ENCODE measurements at regions not wholly inside any gene's neighbourhood (a gene's known extent, or its start where the extent isn't known, plus 50 kb on each side); places are given as distances from the start of the nearest gene placed in this dataset.

- no peak overlapping the region for H3K4me3 ChIP-seq (replicated peaks in 1 of 3; ENCODE audit: low read depth in 2 of 3, low read length in 3 of 3)
- intact Hi-C loops (cut with micrococcal nuclease) = no loop called here
- H3K27ac ChIP-seq (ENCODE audit: low read depth in 1 of 2, low read length in 2 of 2) = no peak overlapping the region
- H3K79me2 ChIP-seq (ENCODE audit: insufficient read depth, low read length) = no peaks in the 10 kb centered on the region
- H2AFZ ChIP-seq (ENCODE audit: insufficient read depth, low read depth, low read length, poor library complexity, severe bottlenecking) = no peak overlapping the region
- no peaks in the 10 kb centered on the region for H3K4me1 ChIP-seq (ENCODE audit: control insufficient read depth in 1 of 2, insufficient read depth in 2 of 2, low read length in 2 of 2)
- H3K4me2 ChIP-seq (replicated peaks; ENCODE audit: extremely low read depth, low read length, poor library complexity, severe bottlenecking) = no peak overlapping the region
- DNase-seq = no peak
- TF ChIP-seq CTCF (IDR thresholded peaks at IDR 0.05) = no peak
- Mint-ChIP-seq H3K4me1 (no peaks in the 10 kb centered on the region), H3K9me3 (peaks cover 0 to 9% (median 0%) of the 10 kb centered on the region in 7 donors), H3K36me3 (peaks cover 4 to 10% of the 10 kb centered on the region in 2 donors), H3K27ac (peak overlapping the region in 1 of 7 donors; percentile 42), H3K4me3 (no peak overlapping the region), H3K27me3 (ENCODE audit: low read depth in 3 of 3) (no peaks in the 10 kb centered on the region)
- H3K9ac ChIP-seq (ENCODE audit: insufficient read depth, low read length, poor library complexity, severe bottlenecking) = no peak overlapping the region
- no CpG with 5 or more reads among the region's 8 CpGs for WGBS (ENCODE audit: insufficient coverage)
- no peaks in the 10 kb centered on the region for H4K20me1 ChIP-seq (ENCODE audit: insufficient read depth, low read length)
- no peaks in the 10 kb centered on the region for H3K36me3 ChIP-seq (replicated peaks in 1 of 2; ENCODE audit: control insufficient read depth in 1 of 2, insufficient read depth in 2 of 2, low read length in 2 of 2)
- H3K9me3 ChIP-seq (replicated peaks in 1 of 2; ENCODE audit: control insufficient read depth in 1 of 2, insufficient read depth in 1 of 2, low read length in 2 of 2) = no peaks in the 10 kb centered on the region
- no peaks in the 10 kb centered on the region for H3K27me3 ChIP-seq (ENCODE audit: control insufficient read depth in 2 of 2, insufficient read depth in 2 of 2, low read length in 2 of 2)
Observed at GRCh38 chr16:72301523-72302236, 129.7 kb upstream of the PMFBP1 start.

- no peak for DNase-seq
- Histone ChIP-seq H4K20me1 (ENCODE audit: insufficient read depth, low read length) (no peaks in the 10 kb centered on the region), H2AFZ (ENCODE audit: insufficient read depth, low read depth, low read length, poor library complexity, severe bottlenecking) (no peak overlapping the region), H3K27ac (ENCODE audit: low read depth in 1 of 2, low read length in 2 of 2) (no peak overlapping the region), H3K9me3 (replicated peaks in 1 of 2; ENCODE audit: control insufficient read depth in 1 of 2, insufficient read depth in 1 of 2, low read length in 2 of 2) (no peaks in the 10 kb centered on the region), H3K36me3 (replicated peaks in 1 of 2; ENCODE audit: control insufficient read depth in 1 of 2, insufficient read depth in 2 of 2, low read length in 2 of 2) (no peaks in the 10 kb centered on the region), H3K4me1 (ENCODE audit: control insufficient read depth in 1 of 2, insufficient read depth in 2 of 2, low read length in 2 of 2) (no peaks in the 10 kb centered on the region), H3K9ac (ENCODE audit: insufficient read depth, low read length, poor library complexity, severe bottlenecking) (no peak overlapping the region), H3K4me2 (replicated peaks; ENCODE audit: extremely low read depth, low read length, poor library complexity, severe bottlenecking) (no peak overlapping the region), H3K79me2 (ENCODE audit: insufficient read depth, low read length) (no peaks in the 10 kb centered on the region), H3K27me3 (ENCODE audit: control insufficient read depth in 2 of 2, insufficient read depth in 2 of 2, low read length in 2 of 2) (no peaks in the 10 kb centered on the region), H3K4me3 (replicated peaks in 1 of 3; ENCODE audit: low read depth in 2 of 3, low read length in 3 of 3) (no peak overlapping the region)
- 96% methylated on average over 6 of the region's 7 CpGs for WGBS (ENCODE audit: insufficient coverage)
- no peaks in the 10 kb centered on the region for H3K4me1 Mint-ChIP-seq
- intact Hi-C loops (cut with micrococcal nuclease) = no loop called here
- no peak overlapping the region for H3K4me3 Mint-ChIP-seq
- TF ChIP-seq CTCF (IDR thresholded peaks at IDR 0.05) = no peak
- H3K36me3 Mint-ChIP-seq = peaks cover under 1 to 5% of the 10 kb centered on the region in 2 donors
- H3K27me3 Mint-ChIP-seq (ENCODE audit: low read depth in 3 of 3) = no peaks in the 10 kb centered on the region
- H3K9me3 Mint-ChIP-seq = peaks cover 0 to 5% (median 2%) of the 10 kb centered on the region in 7 donors
- no peak overlapping the region for H3K27ac Mint-ChIP-seq
Observed at GRCh38 chr16:72300892-72301291, 128.9 kb upstream of the PMFBP1 start.
